NB4 (cell line): ENCODE measurements at regions not wholly inside any gene's neighbourhood (a gene's known extent, or its start where the extent isn't known, plus 50 kb on each side); places are given as distances from the start of the nearest gene placed in this dataset.

Experiments
- CTCF ChIP-seq: IDR thresholded peaks from one replicate; pipeline ENCODE4 v1.5.1; 2012; ENCODE audit warnings: low read depth, low read length
- MAX ChIP-seq: IDR thresholded peaks from 2 replicates; pipeline ENCODE4 v1.6.1; 2011; ENCODE audit warnings: low read depth, low read length
- MYC ChIP-seq: IDR thresholded peaks from 2 replicates; pipeline ENCODE4 v1.6.1; 2011; ENCODE audit warnings: low read depth, low read length
- POLR2A ChIP-seq: IDR thresholded peaks from 2 replicates; pipeline ENCODE4 v1.6.1; 2011; ENCODE audit warnings: mild to moderate bottlenecking; ENCODE audit not compliant: insufficient read length; ENCODE audit errors: extremely low read depth

- TF ChIP-seq MYC (no peak), CTCF (no peak), POLR2A (no peak), MAX (no peak)
Measured at GRCh38 chr5:121691478-121691877, 160.2 kb upstream of the FTMT start.
